ENCODE measurements at regions not wholly inside any gene's neighbourhood (a gene's known extent, or its start where the extent isn't known, plus 50 kb on each side); places are given as distances from the start of the nearest gene placed in this dataset.

DNA sequence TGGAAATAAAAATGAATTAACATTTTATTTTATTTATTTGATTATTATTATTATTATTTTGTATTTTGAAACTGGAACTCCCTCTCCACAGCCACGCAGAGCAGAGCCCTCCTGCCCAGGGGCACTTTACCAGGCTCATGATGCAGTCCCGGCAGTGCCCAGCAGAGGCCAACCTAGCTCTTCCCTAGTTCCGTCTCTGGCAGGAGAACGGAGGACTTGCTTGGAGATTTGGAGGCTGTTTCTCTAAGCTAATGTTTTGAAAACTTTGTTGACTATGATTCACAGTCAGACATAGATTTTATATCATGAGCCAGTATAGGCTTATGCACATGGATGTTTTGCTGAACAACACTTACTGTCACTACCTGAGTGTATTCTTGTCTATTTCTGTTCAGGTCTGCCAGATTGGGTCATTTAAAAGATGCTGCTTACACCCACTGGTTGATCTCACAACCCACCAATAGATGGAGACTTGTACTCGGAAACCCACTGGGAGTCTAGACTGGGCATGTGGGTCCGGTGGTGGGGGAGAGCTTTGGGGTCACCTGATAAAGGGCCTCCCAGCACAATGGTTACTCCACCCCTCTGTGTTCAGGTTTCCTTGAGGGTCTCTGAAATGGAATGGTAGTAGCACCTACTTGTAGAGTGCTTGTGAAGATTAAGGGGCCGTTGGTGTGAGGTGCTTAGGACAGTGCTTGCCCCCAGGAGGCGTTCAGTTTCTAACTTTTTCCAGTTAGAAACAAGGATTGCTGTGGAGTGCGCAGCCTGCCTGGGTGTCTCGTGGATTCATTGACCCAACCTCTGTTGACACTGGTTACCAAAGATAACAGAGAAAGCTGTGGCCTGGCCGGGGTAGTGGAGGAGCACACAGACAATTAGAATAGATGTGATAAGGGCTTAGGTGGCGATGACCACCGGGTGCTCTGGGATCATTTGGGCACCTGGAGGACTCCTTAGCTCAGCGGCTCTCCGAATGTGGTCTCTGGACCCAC lies 177.3 kb downstream of the HAUS1 start:
- TF ChIP-seq EZH2 (IDR thresholded peaks at IDR 0.05; ENCODE audit: insufficient read depth, low read length) (no peak), CTCF (IDR thresholded peaks at IDR 0.05; ENCODE audit: insufficient read depth, low read depth, low read length) (peak; percentile 96)

All from astrocyte (in vitro differentiated cells and primary cell).